ENCODE measurements at regions not wholly inside any gene's neighbourhood (a gene's known extent, or its start where the extent isn't known, plus 50 kb on each side); places are given as distances from the start of the nearest gene placed in this dataset.

DNA sequence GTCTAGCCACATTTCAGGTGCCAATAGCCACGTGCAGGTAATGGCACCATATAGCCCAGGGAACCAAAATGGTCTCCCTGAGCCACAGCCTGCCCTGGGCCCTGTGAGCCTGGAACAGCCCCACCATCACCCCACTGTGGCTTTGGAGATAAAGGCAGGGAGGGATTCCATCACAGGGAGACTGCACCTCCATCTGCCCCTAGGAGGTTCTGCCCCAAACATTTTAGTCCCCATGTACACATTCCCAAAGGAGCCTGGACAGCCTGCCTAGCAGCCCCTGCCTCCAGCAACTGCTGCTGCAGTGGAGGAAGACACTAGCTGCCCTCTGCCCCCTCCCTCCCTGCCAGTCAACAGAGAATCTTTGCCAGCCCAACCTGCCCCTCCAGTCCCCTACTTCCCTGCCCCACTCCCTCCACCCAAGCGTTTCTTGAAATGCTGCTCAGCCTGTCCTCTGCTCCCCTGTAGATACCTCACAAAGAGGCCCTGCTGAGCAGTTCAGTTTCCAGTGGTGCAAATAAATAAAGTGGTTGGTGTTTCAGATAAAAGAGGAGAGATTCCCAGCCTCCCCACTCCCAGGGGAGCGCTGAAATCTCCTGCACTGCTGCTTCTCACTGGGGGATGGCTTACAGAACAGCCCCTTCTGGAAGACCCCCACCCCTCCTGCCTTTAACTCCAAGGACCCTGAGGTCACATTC is 921.8 kb downstream of the UQCRFS1 start:
- no peaks in the 10 kb centered on the region for H3K36me3 Mint-ChIP-seq (ENCODE audit: low read depth)
- H3K4me3 Mint-ChIP-seq, result no peak overlapping the region
- DNase-seq (ENCODE audit: low read depth, low spot score), result no peak

DNA sequence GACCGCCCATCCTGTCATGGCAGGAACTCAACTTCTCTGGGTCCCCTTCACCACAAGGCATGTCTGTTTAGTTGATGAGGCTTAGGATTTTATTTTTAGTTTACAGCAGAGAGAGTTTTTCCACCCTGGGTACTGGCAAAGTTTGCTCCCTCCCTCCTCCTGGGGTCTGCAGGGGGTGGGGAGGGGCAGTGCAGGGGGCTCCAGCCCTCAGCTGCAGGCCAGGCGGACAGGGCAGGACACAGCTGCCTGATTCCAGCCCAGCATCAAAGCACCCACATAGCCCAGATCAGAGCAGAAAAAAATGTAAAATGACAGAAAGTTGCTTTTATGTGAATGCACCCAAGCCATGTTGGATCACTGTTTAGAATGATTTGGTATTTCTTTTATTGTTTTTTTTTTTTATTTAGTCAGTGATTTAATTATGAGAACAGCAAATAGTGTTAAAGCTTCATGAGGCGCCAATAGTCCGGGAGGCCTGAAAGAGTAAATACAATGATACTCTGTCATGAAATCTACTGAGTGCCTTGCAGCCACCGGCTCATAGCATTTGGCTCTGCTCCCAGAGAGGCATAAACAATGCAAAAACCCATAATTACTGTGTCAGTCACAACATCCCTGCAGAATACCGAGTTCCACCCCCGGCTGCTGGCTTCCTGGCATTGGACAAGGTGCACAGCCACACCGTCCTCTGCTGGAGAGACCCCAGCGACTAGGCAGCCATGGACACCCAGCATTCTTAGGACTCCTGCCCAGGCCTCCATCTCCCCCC is 923.5 kb downstream of the UQCRFS1 start:
- Mint-ChIP-seq H3K36me3 (ENCODE audit: low read depth) (peaks cover 6% of the 10 kb centered on the region), H3K4me3 (no peak overlapping the region), H3K4me1 (peaks cover 29% of the 10 kb centered on the region), H3K27me3 (ENCODE audit: low read depth) (peaks cover 10% of the 10 kb centered on the region), H3K27ac (ENCODE audit: unreplicated experiment) (peak overlapping the region; percentile 8), H3K9me3 (peaks cover 11% of the 10 kb centered on the region)
- TF ChIP-seq, protein P1, sequence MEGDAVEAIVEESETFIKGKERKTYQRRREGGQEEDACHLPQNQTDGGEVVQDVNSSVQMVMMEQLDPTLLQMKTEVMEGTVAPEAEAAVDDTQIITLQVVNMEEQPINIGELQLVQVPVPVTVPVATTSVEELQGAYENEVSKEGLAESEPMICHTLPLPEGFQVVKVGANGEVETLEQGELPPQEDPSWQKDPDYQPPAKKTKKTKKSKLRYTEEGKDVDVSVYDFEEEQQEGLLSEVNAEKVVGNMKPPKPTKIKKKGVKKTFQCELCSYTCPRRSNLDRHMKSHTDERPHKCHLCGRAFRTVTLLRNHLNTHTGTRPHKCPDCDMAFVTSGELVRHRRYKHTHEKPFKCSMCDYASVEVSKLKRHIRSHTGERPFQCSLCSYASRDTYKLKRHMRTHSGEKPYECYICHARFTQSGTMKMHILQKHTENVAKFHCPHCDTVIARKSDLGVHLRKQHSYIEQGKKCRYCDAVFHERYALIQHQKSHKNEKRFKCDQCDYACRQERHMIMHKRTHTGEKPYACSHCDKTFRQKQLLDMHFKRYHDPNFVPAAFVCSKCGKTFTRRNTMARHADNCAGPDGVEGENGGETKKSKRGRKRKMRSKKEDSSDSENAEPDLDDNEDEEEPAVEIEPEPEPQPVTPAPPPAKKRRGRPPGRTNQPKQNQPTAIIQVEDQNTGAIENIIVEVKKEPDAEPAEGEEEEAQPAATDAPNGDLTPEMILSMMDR (conservative IDR thresholded peaks at IDR 0.05), result no peak
- no peak for DNase-seq (ENCODE audit: low read depth, low spot score)

More for the DNA sequence above, 921.8 kb downstream of the UQCRFS1 start:
- H3K27ac Mint-ChIP-seq (ENCODE audit: unreplicated experiment), result peak overlapping the region; percentile 69
- peaks cover 4% of the 10 kb centered on the region for H3K9me3 Mint-ChIP-seq
- peaks cover 29% of the 10 kb centered on the region for H3K4me1 Mint-ChIP-seq
- peaks cover 3% of the 10 kb centered on the region for H3K27me3 Mint-ChIP-seq (ENCODE audit: low read depth)
- TF ChIP-seq, protein P1 (conservative IDR thresholded peaks at IDR 0.05), result no peak

DNA sequence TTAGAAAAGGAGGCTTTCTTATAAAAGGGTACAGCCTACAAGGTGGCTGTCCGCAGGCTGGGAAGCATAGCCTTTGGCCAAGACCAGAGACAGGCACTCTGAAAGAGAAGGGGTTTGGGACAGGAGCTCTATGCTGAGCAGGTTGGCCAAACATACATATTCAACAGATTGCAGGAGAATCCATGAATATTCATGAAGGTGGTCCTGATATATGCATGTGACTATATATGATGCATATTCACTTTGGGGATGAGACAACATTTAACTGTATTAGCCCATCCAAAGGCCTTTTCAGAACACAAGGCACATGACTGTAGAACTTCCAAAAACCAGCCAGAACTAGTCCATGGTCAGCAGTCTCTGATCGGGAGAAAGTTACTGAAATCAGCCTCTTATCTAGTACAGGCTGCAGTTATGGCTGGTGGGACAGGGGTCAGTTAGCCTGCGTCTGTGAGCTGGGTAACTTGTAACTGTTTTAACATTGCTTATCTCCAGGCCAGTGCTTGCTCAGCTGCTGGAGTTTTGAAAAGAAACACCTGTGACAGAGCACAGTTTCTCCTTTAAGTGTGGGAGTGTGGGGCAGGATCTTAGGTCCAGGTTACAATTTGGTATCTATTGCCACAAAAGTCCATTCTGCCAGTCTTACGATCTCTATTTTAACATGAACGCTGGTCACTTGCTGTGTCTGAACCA is 924.2 kb downstream of the UQCRFS1 start:
- H3K27me3 Mint-ChIP-seq (ENCODE audit: low read depth), result peaks cover 13% of the 10 kb centered on the region
- DNase-seq (ENCODE audit: low read depth, low spot score), result no peak
- no peak overlapping the region for H3K4me3 Mint-ChIP-seq
- peaks cover 11% of the 10 kb centered on the region for H3K9me3 Mint-ChIP-seq
- TF ChIP-seq, protein P1 (conservative IDR thresholded peaks at IDR 0.05), result no peak
- H3K27ac Mint-ChIP-seq (ENCODE audit: unreplicated experiment), result peak overlapping the region; percentile 8
- H3K36me3 Mint-ChIP-seq (ENCODE audit: low read depth), result peaks cover 6% of the 10 kb centered on the region
- peaks cover 29% of the 10 kb centered on the region for H3K4me1 Mint-ChIP-seq

DNA sequence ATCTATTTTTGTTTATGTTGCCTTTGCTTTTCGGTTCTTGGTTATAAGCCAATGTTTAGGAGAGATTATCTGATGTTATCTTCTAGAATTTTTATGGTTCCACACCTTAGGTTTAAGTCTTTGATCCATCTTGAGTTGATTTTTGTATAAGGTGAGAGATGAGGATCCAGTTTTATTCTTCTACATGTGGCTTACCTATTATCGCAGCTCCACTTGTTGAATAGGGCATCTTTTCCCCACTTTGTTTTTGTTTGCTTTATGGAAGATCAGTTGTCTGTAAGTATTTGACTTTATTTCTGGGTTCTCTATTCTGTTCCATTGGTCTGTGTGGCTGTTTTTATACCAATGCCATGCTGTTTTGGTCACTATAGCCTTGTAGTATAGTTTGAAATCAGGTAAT is 927.0 kb downstream of the UQCRFS1 start:
- H3K27ac Mint-ChIP-seq (ENCODE audit: unreplicated experiment), result no peak overlapping the region
- peaks cover 14% of the 10 kb centered on the region for H3K9me3 Mint-ChIP-seq
- H3K36me3 Mint-ChIP-seq (ENCODE audit: low read depth), result peaks cover 6% of the 10 kb centered on the region
- TF ChIP-seq, protein P1 (conservative IDR thresholded peaks at IDR 0.05), result no peak
- H3K27me3 Mint-ChIP-seq (ENCODE audit: low read depth), result peaks cover 23% of the 10 kb centered on the region
- no peak for DNase-seq (ENCODE audit: low read depth, low spot score)
- H3K4me3 Mint-ChIP-seq, result no peak overlapping the region
- peaks cover 13% of the 10 kb centered on the region for H3K4me1 Mint-ChIP-seq

DNA sequence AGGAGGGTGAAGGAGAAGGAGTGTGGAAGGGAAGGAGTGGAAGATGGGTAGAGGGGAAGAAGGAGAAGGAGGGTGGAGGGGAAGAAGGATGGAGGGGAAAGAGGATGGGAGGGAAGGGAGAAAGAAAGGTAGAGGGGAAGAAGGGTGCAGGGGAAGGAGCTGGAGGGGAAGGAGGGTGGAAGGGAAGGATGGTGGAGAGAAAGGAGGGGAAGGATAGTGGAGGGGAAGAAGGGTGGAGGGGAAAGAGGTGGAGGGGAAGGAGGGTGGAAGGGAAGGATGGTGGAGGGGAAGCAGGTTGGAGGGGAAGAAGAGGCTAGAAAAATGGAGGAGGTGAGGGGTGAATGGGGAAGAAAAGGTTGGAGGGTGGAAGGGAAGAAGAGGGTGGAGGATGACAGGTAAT is 927.9 kb downstream of the UQCRFS1 start:
- DNase-seq (ENCODE audit: low read depth, low spot score), result no peak
- Mint-ChIP-seq H3K36me3 (ENCODE audit: low read depth) (peaks cover 6% of the 10 kb centered on the region), H3K4me1 (peaks cover 12% of the 10 kb centered on the region), H3K27ac (ENCODE audit: unreplicated experiment) (no peak overlapping the region), H3K4me3 (no peak overlapping the region), H3K27me3 (ENCODE audit: low read depth) (peaks cover 28% of the 10 kb centered on the region), H3K9me3 (peaks cover 14% of the 10 kb centered on the region)
- TF ChIP-seq, protein P1 (conservative IDR thresholded peaks at IDR 0.05), result no peak
